ENCODE measurements at regions not wholly inside any gene's neighbourhood (a gene's known extent, or its start where the extent isn't known, plus 50 kb on each side); places are given as distances from the start of the nearest gene placed in this dataset.

- no TSS peak for BruUV-seq (replicated peaks)
- H3K4me2 ChIP-seq (ENCODE audit: low read length) = no peak overlapping the region
- no peak overlapping the region for H3K4me3 ChIP-seq (replicated peaks in 1 of 2; ENCODE audit: low read depth in 1 of 2, low read length in 2 of 2)
- intact Hi-C loops (cut with micrococcal nuclease) = no loop called here
- RAD21 ChIA-PET (ENCODE audit: low non-redundant PET in 1 of 2, low total read pairs in 2 of 2, uncharacterized antibody in 2 of 2, unreplicated experiment in 2 of 2) = no interaction called here
- no peak for TF ChIP-seq REST (IDR thresholded peaks at IDR 0.05; ENCODE audit: low read depth)
- no peak for TF ChIP-seq CEBPB (IDR thresholded peaks at IDR 0.05; ENCODE audit: low read depth)
- no peak for TF ChIP-seq ZFX (IDR thresholded peaks at IDR 0.05)
- TF ChIP-seq SIN3A (IDR thresholded peaks at IDR 0.05; ENCODE audit: low read depth) = no peak
- no peak for TF ChIP-seq FOSL1 (IDR thresholded peaks at IDR 0.05; ENCODE audit: low read depth)
- no peak for TF ChIP-seq POLR2A (IDR thresholded peaks at IDR 0.05; ENCODE audit: borderline replicate concordance, extremely low read depth, insufficient read depth, insufficient read length)
- no peak for TF ChIP-seq MAX (IDR thresholded peaks at IDR 0.05)
- TF ChIP-seq ZNF274 (IDR thresholded peaks at IDR 0.05; ENCODE audit: low read depth, low read length) = no peak
- peaks cover 85% of the 10 kb centered on the region for H3K79me2 ChIP-seq (ENCODE audit: insufficient read depth, low read length)
- no peaks in the 10 kb centered on the region for H3K9me3 ChIP-seq (ENCODE audit: control insufficient read depth in 1 of 2, insufficient read depth in 1 of 2, low read depth in 1 of 2, low read length in 2 of 2)
- H3K36me3 ChIP-seq (ENCODE audit: control insufficient read depth in 1 of 2, insufficient read depth in 2 of 2, low read length in 2 of 2) = peaks cover 2 to 15% of the 10 kb centered on the region in 2 experiments; a peak in 1 of 4 replicates
- H3K27ac ChIP-seq (ENCODE audit: low read depth, low read length) = no peak overlapping the region
- H3K9me2 ChIP-seq (ENCODE audit: insufficient read depth) = no peaks in the 10 kb centered on the region
- H3K9ac ChIP-seq (ENCODE audit: low read length) = no peak overlapping the region
- no peaks in the 10 kb centered on the region for H3K27me3 ChIP-seq (ENCODE audit: insufficient read depth, low read length)
- POLR2A ChIA-PET = no interaction called here
- no peak for ATAC-seq
- H2AFZ ChIP-seq (ENCODE audit: low read depth, low read length, poor library complexity, severe bottlenecking) = no peak overlapping the region
- H4K20me1 ChIP-seq (ENCODE audit: insufficient read depth) = no peaks in the 10 kb centered on the region
- peaks cover 9 to 19% of the 10 kb centered on the region in 2 experiments for H3K4me1 ChIP-seq (ENCODE audit: control insufficient read depth in 1 of 2, insufficient read depth in 2 of 2, low read length in 2 of 2)
- CTCF ChIA-PET = no interaction called here
- no peak for DNase-seq (ENCODE audit: low read depth, low spot score)
These were observed 223.7 kb upstream of the MKLN1 start for GRCh38 chr7:131103997-131104396.
